ENCODE measurements at regions not wholly inside any gene's neighbourhood (a gene's known extent, or its start where the extent isn't known, plus 50 kb on each side); places are given as distances from the start of the nearest gene placed in this dataset.
"Not testable (repeated sequence)": the region's sequence is repeated elsewhere in the genome, so short reads cannot be mapped to it uniquely, and the experiment has no call there.

GRCh38 chr4:115219315-115219860, 106.0 kb upstream of the NDST4 start:
- H3K4me1 ChIP-seq, result no peaks in the 10 kb centered on the region
- 59 to 66% methylated on average over 2 of the region's 2 CpGs for WGBS, 2 donors
- H3K27ac ChIP-seq, result no peak overlapping the region
- TF ChIP-seq CTCF (IDR thresholded peaks at IDR 0.05) (no peak), POLR2A (IDR thresholded peaks at IDR 0.05) (no peak)
- H3K4me3 ChIP-seq, result no peak overlapping the region
- no peaks in the 10 kb centered on the region for H3K36me3 ChIP-seq (ENCODE audit: low read depth, missing control alignments)
- DNase-seq, result no peak
- no peaks in the 10 kb centered on the region for H3K27me3 ChIP-seq
- intact Hi-C loops (cut with DNase I; ENCODE audit: low total_unique reads), result no loop called here
- no peaks in the 10 kb centered on the region for H3K9me3 ChIP-seq

- intact Hi-C loops (cut with DNase I; ENCODE audit: low total_unique reads), result no loop called here
- DNase-seq, result no peak
- Histone ChIP-seq H3K9me3 (no peaks in the 10 kb centered on the region), H3K4me1 (no peaks in the 10 kb centered on the region), H3K36me3 (ENCODE audit: low read depth, missing control alignments) (no peaks in the 10 kb centered on the region), H3K4me3 (no peak overlapping the region), H3K27ac (no peak overlapping the region), H3K27me3 (no peaks in the 10 kb centered on the region)
- 91% methylated on average over 3 of the region's 3 CpGs for WGBS, 2 donors
- TF ChIP-seq POLR2A (IDR thresholded peaks at IDR 0.05) (no peak), CTCF (IDR thresholded peaks at IDR 0.05) (no peak)
These were observed 102.5 kb upstream of the NDST4 start for GRCh38 chr4:115215935-115216334.

GRCh38 chr4:115213716-115214115, 100.3 kb upstream of the NDST4 start:
- H3K36me3 ChIP-seq (ENCODE audit: low read depth, missing control alignments), result no peaks in the 10 kb centered on the region
- WGBS, 2 donors, result 93 to 97% methylated on average over 3 of the region's 3 CpGs
- no peak overlapping the region for H3K27ac ChIP-seq
- H3K4me1 ChIP-seq, result no peaks in the 10 kb centered on the region
- DNase-seq, result no peak
- no peaks in the 10 kb centered on the region for H3K27me3 ChIP-seq
- TF ChIP-seq POLR2A (IDR thresholded peaks at IDR 0.05) (no peak), CTCF (IDR thresholded peaks at IDR 0.05) (no peak)
- intact Hi-C loops (cut with DNase I; ENCODE audit: low total_unique reads), result no loop called here
- no peaks in the 10 kb centered on the region for H3K9me3 ChIP-seq
- H3K4me3 ChIP-seq, result no peak overlapping the region

- intact Hi-C loops (cut with DNase I; ENCODE audit: low total_unique reads), result no loop called here
- no peak for TF ChIP-seq CTCF (IDR thresholded peaks at IDR 0.05)
- TF ChIP-seq POLR2A (IDR thresholded peaks at IDR 0.05), result no peak
- H3K27me3 ChIP-seq, result no peaks in the 10 kb centered on the region
- 71 to 77% methylated on average over 2 to 3 of the region's 3 CpGs for WGBS, 2 donors
- no peak for DNase-seq
- H3K9me3 ChIP-seq, result no peaks in the 10 kb centered on the region
- H3K4me1 ChIP-seq, result no peaks in the 10 kb centered on the region
- H3K27ac ChIP-seq, result no peak overlapping the region
- H3K36me3 ChIP-seq (ENCODE audit: low read depth, missing control alignments), result no peaks in the 10 kb centered on the region
- no peak overlapping the region for H3K4me3 ChIP-seq
These were observed 87.6 kb upstream of the NDST4 start for GRCh38 chr4:115201042-115201330.

GRCh38 chr4:115200201-115201041, 87.0 kb upstream of the NDST4 start:
- intact Hi-C loops (cut with DNase I; ENCODE audit: low total_unique reads), result not testable (repeated sequence)
- 73 to 76% methylated on average over 13 to 30 of the region's 30 CpGs for WGBS, 2 donors

GRCh38 chr4:115194612-115195011, 81.2 kb upstream of the NDST4 start:
- DNase-seq; H3K27ac ChIP-seq; H3K4me1 ChIP-seq; intact Hi-C loops (cut with DNase I; ENCODE audit: low total_unique reads); H3K4me3 ChIP-seq; H3K36me3 ChIP-seq (ENCODE audit: low read depth, missing control alignments); H3K9me3 ChIP-seq; H3K27me3 ChIP-seq: not testable (repeated sequence)

More at GRCh38 chr4:115200201-115201041, 87.0 kb upstream of the NDST4 start:
- not testable (repeated sequence) for H3K4me1 ChIP-seq; H3K9me3 ChIP-seq; H3K27ac ChIP-seq; DNase-seq; H3K27me3 ChIP-seq; H3K36me3 ChIP-seq (ENCODE audit: low read depth, missing control alignments)
- H3K4me3 ChIP-seq, result peak overlapping the region in 1 of 2 donors; percentile 26
